ENCODE measurements at regions not wholly inside any gene's neighbourhood (a gene's known extent, or its start where the extent isn't known, plus 50 kb on each side); places are given as distances from the start of the nearest gene placed in this dataset.

DNA sequence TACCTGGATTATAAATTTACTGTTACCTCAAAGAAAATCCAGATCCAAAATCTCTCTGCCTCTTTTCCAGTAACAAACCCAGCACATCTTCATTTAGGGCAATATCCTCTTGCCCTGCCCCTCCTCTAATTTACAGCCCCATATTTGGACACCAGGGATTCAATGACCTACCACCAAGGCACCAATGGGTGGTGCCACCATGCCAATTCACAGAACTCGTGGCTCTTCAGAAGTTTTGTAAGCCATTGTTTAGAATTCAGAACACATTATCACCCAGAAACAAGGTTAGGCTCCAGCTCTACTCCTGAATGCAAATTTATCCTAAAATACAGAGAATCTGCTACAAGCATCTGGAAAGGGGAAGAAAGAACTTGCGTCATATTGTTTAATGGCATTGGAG is 67.8 kb upstream of the SASH1 start:
- no peak for ATAC-seq (replicated peaks)
- Mint-ChIP-seq H3K27ac (no peak overlapping the region), H3K4me1 (no peaks in the 10 kb centered on the region)

GRCh38 chr6:148285205-148285604 is 57.4 kb upstream of the SASH1 start:
- ATAC-seq (replicated peaks), result no peak

More for the DNA sequence above, 67.8 kb upstream of the SASH1 start:
- Mint-ChIP-seq H3K36me3 (ENCODE audit: low read depth) (no peaks in the 10 kb centered on the region), H3K4me3 (no peak overlapping the region), H3K9me3 (no peaks in the 10 kb centered on the region), H3K27me3 (peaks cover 14% of the 10 kb centered on the region)

DNA sequence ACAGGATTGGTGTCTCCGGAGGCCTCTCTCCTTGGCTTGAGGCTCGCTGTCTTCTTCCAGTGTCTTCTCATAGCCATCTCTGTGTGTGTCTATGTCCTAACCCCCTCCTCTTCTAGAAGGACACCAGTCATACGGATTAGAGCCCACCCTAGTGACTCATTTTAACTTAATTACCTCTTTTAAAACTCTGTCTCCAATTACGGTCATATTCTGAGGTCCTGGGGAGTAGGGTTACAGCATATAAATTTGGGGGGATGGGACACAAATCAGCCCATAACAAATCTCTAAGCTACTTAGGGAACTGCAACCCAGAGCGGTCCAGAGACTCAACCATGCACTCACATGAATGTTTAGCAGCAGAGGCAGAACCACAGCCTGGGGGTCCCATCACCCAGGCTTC is 56.1 kb upstream of the SASH1 start:
- H3K4me3 Mint-ChIP-seq, result no peak overlapping the region
- no peak overlapping the region for H3K27ac Mint-ChIP-seq
- H3K36me3 Mint-ChIP-seq (ENCODE audit: low read depth), result no peaks in the 10 kb centered on the region
- H3K4me1 Mint-ChIP-seq, result no peaks in the 10 kb centered on the region
- no peaks in the 10 kb centered on the region for H3K9me3 Mint-ChIP-seq
- ATAC-seq (replicated peaks), result no peak
- peaks cover 13% of the 10 kb centered on the region for H3K27me3 Mint-ChIP-seq

More at GRCh38 chr6:148285205-148285604, 57.4 kb upstream of the SASH1 start:
- Mint-ChIP-seq H3K36me3 (ENCODE audit: low read depth) (no peaks in the 10 kb centered on the region), H3K27me3 (peaks cover 16% of the 10 kb centered on the region), H3K4me1 (no peaks in the 10 kb centered on the region), H3K9me3 (no peaks in the 10 kb centered on the region), H3K4me3 (no peak overlapping the region), H3K27ac (no peak overlapping the region)

DNA sequence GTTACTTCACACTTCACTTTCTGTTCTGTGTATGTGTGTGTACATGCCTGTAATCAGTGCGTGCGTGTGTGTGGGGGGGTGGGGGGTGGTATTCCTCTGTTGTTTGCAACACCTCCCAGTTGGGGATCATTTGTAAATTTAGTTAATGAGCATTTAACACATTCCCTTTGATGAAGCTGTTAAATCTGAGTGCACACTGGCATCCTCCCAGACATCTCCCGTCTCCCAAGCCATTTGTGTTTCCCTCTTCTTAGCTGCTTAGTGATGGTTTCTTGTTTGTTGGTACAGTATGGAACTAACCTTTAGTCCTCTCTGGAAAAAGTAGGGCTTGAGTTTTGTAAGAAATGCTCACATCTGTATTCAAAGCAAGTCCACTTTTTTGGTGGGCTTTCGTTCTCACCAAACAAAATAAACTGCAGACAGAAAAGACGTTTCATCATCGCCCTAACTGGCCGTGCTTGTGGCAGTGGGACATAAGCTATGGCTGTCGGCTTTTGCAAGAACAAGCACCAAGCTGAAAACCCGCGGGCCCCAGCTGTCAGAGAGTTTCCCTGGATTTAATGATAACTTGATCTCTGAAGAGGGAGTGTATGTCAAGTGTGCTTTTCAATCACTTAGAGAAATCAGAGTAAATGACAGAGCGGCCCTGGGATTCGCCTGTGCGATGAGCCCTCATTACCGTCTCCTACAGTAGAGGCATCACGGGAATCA is 54.9 kb upstream of the SASH1 start:
- no peak overlapping the region for H3K4me3 Mint-ChIP-seq
- H3K36me3 Mint-ChIP-seq (ENCODE audit: low read depth), result no peaks in the 10 kb centered on the region
- no peak for ATAC-seq (replicated peaks)
- H3K27me3 Mint-ChIP-seq, result peaks cover 12% of the 10 kb centered on the region
- H3K9me3 Mint-ChIP-seq, result no peaks in the 10 kb centered on the region
- no peak overlapping the region for H3K27ac Mint-ChIP-seq
- H3K4me1 Mint-ChIP-seq, result no peaks in the 10 kb centered on the region

DNA sequence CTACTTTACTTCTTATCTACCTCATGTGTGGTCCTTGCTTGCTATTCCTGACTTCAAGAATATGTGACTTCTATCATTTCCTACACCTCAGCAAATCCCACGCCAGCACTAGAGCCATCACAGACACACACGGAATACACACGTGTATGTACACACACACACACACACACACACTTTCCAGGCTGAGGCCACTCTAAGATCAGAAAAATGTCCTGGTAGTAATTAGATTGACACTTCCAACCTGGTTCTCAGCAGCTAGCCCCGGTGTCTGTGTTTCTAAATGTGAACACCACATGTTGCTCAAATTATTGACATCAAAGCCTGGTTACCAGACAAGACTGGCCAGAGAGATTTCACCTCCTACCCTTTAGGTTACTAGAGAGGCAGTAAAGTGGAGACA is 54.1 kb upstream of the SASH1 start:
- H3K27ac Mint-ChIP-seq, result no peak overlapping the region
- no peaks in the 10 kb centered on the region for H3K36me3 Mint-ChIP-seq (ENCODE audit: low read depth)
- H3K9me3 Mint-ChIP-seq, result no peaks in the 10 kb centered on the region
- peaks cover 11% of the 10 kb centered on the region for H3K27me3 Mint-ChIP-seq
- no peak overlapping the region for H3K4me3 Mint-ChIP-seq
- no peak for ATAC-seq (replicated peaks)
- H3K4me1 Mint-ChIP-seq, result no peaks in the 10 kb centered on the region

DNA sequence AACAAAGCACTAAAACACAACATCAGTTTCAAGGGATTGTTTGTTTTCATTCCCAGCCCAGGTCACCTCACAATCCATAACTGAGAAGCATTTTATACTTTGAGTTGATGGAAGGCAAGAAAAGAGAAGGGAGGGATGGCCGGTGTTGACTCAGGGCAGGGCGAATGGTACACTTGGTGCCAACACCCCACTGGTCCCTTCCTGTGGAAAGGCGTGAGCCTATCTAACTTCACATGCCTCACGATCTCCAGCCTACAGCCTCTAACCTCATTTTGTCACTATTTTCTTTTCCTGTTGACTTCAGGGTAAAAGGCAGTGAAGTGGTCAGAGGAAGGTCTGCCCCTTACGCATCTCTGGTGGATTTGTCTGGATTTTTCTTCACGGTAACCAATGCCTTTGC is 53.5 kb upstream of the SASH1 start:
- no peak overlapping the region for H3K27ac Mint-ChIP-seq
- no peaks in the 10 kb centered on the region for H3K4me1 Mint-ChIP-seq
- no peak for ATAC-seq (replicated peaks)
- H3K9me3 Mint-ChIP-seq, result no peaks in the 10 kb centered on the region
- no peak overlapping the region for H3K4me3 Mint-ChIP-seq
- H3K27me3 Mint-ChIP-seq, result peaks cover 11% of the 10 kb centered on the region
- H3K36me3 Mint-ChIP-seq (ENCODE audit: low read depth), result no peaks in the 10 kb centered on the region

DNA sequence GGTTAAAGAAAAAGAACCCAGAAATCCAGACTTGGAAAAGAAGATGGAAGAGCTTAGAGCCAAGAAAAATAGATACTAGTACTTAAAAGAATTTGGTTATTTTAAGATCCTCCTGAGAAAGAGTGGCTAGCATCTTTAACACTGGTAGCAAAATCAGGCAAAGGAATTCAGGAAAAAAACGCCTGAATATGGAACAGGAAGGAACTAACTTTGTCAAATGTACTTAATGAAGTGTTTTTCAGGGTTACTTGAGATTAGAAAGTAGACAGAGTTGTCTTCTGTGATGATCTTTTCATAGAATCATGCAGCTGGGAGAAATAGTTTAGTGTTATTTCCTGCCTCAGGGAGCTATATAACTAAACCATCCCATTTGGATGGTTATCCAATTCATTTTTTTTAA is 50.8 kb upstream of the SASH1 start:
- no peak overlapping the region for H3K4me3 Mint-ChIP-seq
- no peak for ATAC-seq (replicated peaks)
- peaks cover 15% of the 10 kb centered on the region for H3K27me3 Mint-ChIP-seq
- no peaks in the 10 kb centered on the region for H3K4me1 Mint-ChIP-seq
- H3K27ac Mint-ChIP-seq, result no peak overlapping the region
- H3K9me3 Mint-ChIP-seq, result no peaks in the 10 kb centered on the region
- H3K36me3 Mint-ChIP-seq (ENCODE audit: low read depth), result no peaks in the 10 kb centered on the region

Data from activated T-helper 17 cell treated with anti-CD3 and anti-CD28 coated beads, Interleukin-2, amount 50 U/mL, for 72 hours (primary cell).